ENCODE measurements at regions not wholly inside any gene's neighbourhood (a gene's known extent, or its start where the extent isn't known, plus 50 kb on each side); places are given as distances from the start of the nearest gene placed in this dataset.

- TF ChIP-seq POLR2A (IDR thresholded peaks at IDR 0.05), result no peak
- TF ChIP-seq, protein P1, sequence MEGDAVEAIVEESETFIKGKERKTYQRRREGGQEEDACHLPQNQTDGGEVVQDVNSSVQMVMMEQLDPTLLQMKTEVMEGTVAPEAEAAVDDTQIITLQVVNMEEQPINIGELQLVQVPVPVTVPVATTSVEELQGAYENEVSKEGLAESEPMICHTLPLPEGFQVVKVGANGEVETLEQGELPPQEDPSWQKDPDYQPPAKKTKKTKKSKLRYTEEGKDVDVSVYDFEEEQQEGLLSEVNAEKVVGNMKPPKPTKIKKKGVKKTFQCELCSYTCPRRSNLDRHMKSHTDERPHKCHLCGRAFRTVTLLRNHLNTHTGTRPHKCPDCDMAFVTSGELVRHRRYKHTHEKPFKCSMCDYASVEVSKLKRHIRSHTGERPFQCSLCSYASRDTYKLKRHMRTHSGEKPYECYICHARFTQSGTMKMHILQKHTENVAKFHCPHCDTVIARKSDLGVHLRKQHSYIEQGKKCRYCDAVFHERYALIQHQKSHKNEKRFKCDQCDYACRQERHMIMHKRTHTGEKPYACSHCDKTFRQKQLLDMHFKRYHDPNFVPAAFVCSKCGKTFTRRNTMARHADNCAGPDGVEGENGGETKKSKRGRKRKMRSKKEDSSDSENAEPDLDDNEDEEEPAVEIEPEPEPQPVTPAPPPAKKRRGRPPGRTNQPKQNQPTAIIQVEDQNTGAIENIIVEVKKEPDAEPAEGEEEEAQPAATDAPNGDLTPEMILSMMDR (IDR thresholded peaks at IDR 0.05), result no peak
These were observed 581.7 kb upstream of the CCDC54 start for GRCh38 chr3:106795553-106795952.

Data from uterus (tissue), 2 donors.